IMR-90 (cell line): ENCODE measurements at regions not wholly inside any gene's neighbourhood (a gene's known extent, or its start where the extent isn't known, plus 50 kb on each side); places are given as distances from the start of the nearest gene placed in this dataset.

Experiments used
- FOS ChIP-seq: fragments of 150-350 bp; IDR thresholded peaks from 2 replicates; pipeline ENCODE4 v1.6.1; 2016; ENCODE audit warnings: low read depth, low read length
- POLR2A ChIP-seq: IDR thresholded peaks from 2 replicates; pipeline ENCODE4 v1.6.1; 2012; ENCODE audit warnings: mild to moderate bottlenecking, low read depth, low read length
- TF ChIP-seq, protein P1 (sequence below): conservative IDR thresholded peaks from 2 replicates; pipeline ENCODE4 v1.5.1; 2012; ENCODE audit warnings: mild to moderate bottlenecking, low read depth, low read length, improper control_type of control experiment
- TF ChIP-seq, protein P2 (sequence below): fragments of 150-350 bp; IDR thresholded peaks from 2 replicates; pipeline ENCODE4 v1.6.1; 2017; ENCODE audit warnings: mild to moderate bottlenecking, antibody characterized with exemption, low read length, low read depth

DNA sequence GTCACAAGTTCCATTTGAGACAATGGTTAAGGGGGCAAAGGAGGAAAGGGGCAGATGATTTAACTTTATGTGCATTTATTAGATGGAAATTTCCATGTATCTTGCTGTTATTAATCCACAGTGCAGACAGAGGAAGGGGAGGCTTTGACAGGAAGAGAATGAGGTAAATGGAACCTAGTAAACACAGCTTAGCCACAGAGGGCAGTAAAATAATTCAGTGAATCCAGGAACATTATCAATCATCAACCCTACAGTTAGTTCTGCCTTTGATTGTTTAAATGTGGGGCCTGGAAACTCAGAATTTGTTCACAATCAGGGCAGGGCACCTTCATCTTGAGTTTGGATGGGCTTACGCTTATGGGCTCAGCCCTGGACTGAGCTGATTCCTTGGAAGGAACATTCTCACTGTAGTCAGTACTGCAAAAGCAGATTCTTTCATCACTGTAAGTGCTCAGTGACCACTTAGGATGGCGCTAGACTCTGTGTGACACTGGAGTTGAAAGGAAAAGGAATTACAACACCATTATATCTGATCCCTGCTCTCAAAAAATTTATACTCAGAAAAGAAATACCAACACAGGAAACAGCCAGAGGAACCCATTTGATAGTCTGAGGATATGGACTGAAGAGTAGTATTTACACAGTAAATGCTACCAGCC lies 169.5 kb downstream of the PIK3R1 start:
- TF ChIP-seq, protein P1, sequence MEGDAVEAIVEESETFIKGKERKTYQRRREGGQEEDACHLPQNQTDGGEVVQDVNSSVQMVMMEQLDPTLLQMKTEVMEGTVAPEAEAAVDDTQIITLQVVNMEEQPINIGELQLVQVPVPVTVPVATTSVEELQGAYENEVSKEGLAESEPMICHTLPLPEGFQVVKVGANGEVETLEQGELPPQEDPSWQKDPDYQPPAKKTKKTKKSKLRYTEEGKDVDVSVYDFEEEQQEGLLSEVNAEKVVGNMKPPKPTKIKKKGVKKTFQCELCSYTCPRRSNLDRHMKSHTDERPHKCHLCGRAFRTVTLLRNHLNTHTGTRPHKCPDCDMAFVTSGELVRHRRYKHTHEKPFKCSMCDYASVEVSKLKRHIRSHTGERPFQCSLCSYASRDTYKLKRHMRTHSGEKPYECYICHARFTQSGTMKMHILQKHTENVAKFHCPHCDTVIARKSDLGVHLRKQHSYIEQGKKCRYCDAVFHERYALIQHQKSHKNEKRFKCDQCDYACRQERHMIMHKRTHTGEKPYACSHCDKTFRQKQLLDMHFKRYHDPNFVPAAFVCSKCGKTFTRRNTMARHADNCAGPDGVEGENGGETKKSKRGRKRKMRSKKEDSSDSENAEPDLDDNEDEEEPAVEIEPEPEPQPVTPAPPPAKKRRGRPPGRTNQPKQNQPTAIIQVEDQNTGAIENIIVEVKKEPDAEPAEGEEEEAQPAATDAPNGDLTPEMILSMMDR, result no peak
- TF ChIP-seq POLR2A (no peak), FOS (no peak)
- TF ChIP-seq, protein P2, sequence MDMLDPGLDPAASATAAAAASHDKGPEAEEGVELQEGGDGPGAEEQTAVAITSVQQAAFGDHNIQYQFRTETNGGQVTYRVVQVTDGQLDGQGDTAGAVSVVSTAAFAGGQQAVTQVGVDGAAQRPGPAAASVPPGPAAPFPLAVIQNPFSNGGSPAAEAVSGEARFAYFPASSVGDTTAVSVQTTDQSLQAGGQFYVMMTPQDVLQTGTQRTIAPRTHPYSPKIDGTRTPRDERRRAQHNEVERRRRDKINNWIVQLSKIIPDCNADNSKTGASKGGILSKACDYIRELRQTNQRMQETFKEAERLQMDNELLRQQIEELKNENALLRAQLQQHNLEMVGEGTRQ, result no peak
